ENCODE measurements at regions not wholly inside any gene's neighbourhood (a gene's known extent, or its start where the extent isn't known, plus 50 kb on each side); places are given as distances from the start of the nearest gene placed in this dataset.
"Not testable (repeated sequence)": the region's sequence is repeated elsewhere in the genome, so short reads cannot be mapped to it uniquely, and the experiment has no call there.

DNA sequence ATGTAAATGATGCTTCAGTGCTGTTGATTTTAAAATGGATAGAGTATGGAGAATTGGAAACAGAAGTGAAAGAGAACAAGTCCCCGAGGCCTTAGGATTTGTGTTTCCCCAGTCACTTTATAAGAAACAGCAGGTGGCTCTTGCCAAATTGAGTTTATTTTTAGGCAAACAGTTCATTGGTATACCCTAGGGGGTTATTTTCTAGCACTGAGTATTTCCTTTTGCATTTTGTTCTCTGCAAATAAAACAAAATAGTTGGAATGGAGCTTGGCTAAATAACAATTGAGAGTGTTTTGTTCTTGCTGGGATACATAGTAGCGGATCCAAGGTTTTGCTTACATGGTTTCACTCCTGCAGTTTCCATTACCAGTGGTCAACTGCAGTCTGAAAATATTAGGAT is 591.1 kb upstream of the C16orf82 start:
- no peak overlapping the region for H3K4me3 ChIP-seq (replicated peaks; ENCODE audit: low read depth, low read length)
- TF ChIP-seq, protein P1, sequence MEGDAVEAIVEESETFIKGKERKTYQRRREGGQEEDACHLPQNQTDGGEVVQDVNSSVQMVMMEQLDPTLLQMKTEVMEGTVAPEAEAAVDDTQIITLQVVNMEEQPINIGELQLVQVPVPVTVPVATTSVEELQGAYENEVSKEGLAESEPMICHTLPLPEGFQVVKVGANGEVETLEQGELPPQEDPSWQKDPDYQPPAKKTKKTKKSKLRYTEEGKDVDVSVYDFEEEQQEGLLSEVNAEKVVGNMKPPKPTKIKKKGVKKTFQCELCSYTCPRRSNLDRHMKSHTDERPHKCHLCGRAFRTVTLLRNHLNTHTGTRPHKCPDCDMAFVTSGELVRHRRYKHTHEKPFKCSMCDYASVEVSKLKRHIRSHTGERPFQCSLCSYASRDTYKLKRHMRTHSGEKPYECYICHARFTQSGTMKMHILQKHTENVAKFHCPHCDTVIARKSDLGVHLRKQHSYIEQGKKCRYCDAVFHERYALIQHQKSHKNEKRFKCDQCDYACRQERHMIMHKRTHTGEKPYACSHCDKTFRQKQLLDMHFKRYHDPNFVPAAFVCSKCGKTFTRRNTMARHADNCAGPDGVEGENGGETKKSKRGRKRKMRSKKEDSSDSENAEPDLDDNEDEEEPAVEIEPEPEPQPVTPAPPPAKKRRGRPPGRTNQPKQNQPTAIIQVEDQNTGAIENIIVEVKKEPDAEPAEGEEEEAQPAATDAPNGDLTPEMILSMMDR (IDR thresholded peaks at IDR 0.05; ENCODE audit: low read depth, low read length, missing control alignments): no peak
- DNase-seq (ENCODE audit: extremely low read depth, low read depth): no peak

DNA sequence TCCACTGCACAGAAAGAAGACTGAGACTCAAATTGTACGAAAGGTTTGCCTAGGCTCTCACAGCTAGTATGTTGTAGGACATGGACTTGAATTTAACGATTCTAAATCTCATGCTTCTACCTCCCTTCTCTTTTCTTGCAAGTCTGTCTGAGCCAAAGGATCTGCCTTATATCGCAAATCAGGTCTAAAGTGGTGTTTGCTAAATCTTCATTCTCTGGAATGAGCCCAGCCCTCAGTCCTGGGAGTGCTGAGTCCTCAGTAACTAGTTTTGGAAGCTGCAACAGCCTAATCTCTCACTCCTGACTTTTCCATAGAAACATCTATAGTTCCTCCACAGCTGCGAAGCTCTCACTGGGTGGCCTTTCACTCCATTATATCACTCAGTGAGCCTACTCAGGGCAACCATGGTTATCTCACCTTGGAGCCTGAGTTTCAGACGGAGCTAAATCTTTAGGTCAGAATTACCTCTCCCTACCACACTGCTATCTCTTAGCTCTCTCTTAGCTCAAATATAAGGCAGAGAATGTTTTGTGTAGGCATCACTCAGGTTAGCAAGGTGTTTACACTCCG is 575.5 kb upstream of the C16orf82 start:
- no peak for DNase-seq (ENCODE audit: extremely low read depth, low read depth)
- H3K4me3 ChIP-seq (replicated peaks; ENCODE audit: low read depth, low read length): no peak overlapping the region
- TF ChIP-seq, protein P1 (IDR thresholded peaks at IDR 0.05; ENCODE audit: low read depth, low read length, missing control alignments): no peak

DNA sequence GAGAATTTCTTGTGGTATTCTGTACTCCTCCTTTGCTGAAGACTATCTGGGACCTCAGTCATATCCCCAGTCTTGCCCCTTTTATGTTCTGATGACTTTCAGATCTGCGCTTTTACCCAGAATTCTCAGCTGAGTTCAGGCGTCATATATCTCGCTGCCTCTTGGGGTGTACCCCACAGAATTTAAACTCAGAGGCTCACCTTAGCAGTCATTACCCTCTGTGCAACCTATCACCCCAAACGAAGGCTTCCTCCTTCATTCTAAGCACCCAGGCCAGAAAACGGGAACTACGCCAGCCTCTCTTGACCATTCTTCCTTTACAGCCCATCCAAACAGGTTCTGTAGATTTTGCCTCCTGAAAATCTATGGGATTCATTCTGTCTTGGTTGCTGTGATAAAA is 574.8 kb upstream of the C16orf82 start:
- no peak for DNase-seq (ENCODE audit: extremely low read depth, low read depth)
- no peak overlapping the region for H3K4me3 ChIP-seq (replicated peaks; ENCODE audit: low read depth, low read length)
- TF ChIP-seq, protein P1 (IDR thresholded peaks at IDR 0.05; ENCODE audit: low read depth, low read length, missing control alignments): no peak

DNA sequence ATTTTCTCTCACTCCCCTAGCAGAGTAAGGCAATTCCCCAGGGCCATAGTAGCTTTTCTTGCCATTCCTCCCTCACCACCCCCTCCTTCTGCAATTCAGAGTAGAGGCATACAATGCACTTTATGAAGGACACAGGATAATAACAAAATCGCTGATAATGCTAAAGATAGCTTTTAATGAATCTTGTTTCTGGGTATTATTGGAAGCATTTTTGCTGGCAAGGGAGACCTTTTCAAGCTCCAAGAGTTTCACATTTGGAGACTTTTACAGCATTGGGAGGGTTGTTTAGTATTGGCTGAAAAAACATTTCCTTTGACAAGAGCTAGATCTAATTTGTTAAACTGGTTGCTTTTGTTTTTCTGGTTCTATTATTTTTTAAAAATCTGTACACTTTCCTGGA is 573.0 kb upstream of the C16orf82 start:
- no peak for DNase-seq (ENCODE audit: extremely low read depth, low read depth)
- TF ChIP-seq, protein P1 (IDR thresholded peaks at IDR 0.05; ENCODE audit: low read depth, low read length, missing control alignments): no peak
- H3K4me3 ChIP-seq (replicated peaks; ENCODE audit: low read depth, low read length): no peak overlapping the region

DNA sequence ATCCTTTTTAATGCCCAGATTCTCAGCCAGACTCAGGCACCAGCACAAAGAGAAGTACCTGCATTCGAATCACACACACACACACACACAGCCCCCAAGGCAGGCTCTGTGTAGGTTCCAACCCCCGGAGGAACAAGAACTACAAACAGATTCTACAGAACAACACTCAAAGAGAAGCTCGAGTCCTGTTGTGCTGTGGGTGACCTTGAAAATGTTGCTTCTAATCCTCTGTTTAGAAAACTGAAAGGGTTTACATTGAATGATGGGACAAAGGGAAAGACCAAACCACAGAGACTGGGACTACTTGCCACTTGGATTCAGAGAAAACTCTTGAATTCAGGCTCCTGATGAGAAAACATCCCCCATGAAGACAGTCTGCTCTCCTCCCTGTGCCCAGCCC is 568.8 kb upstream of the C16orf82 start:
- TF ChIP-seq, protein P1 (IDR thresholded peaks at IDR 0.05; ENCODE audit: low read depth, low read length, missing control alignments): no peak

GRCh38 chr16:26500326-26500725 is 566.4 kb upstream of the C16orf82 start:
- no peak for DNase-seq (ENCODE audit: extremely low read depth, low read depth)
- H3K4me3 ChIP-seq (replicated peaks; ENCODE audit: low read depth, low read length): no peak overlapping the region
- TF ChIP-seq, protein P1 (IDR thresholded peaks at IDR 0.05; ENCODE audit: low read depth, low read length, missing control alignments): no peak

More for the DNA sequence above, 568.8 kb upstream of the C16orf82 start:
- no peak for DNase-seq (ENCODE audit: extremely low read depth, low read depth)
- H3K4me3 ChIP-seq (replicated peaks; ENCODE audit: low read depth, low read length): no peak overlapping the region

DNA sequence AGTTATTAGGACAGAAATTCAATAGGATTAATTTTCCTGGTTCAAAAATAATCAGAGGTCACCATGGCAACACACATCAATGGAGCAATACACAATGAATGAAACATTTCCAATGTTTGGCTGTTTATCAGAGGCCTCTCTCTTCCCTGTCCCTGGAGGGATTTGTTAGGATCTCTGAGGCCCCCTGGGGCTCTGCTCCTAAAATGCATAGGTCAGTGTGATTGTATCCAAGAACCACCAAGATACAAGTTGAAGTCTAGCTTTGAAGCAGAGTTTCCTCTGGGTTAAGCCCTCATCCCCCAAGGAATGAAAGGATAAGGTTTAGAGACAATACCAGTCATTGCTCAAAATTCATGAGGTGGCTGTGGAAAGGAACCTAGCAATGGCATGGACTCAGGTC is 561.2 kb upstream of the C16orf82 start:
- TF ChIP-seq, protein P1 (IDR thresholded peaks at IDR 0.05; ENCODE audit: low read depth, low read length, missing control alignments): no peak

DNA sequence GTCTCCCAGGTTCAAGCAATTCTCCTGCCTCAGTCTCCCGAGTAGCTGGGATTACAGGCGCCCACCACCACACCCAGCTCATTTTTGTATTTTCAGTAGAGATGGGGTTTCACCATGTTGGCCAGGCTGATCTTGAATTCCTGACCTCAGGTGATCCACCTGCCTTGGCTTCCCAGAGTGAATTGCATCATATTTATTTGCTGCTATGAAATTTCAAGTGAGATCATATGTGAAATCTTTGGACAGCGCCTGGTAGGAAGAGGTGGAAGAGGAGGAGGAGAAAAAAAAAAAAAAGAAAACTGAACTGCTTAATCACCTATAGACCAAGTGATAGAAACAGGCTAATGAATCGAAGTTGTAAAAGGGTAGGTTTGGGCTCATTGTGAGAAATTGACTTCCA is 557.8 kb upstream of the C16orf82 start:
- not testable (repeated sequence) for DNase-seq (ENCODE audit: extremely low read depth, low read depth); H3K4me3 ChIP-seq (replicated peaks; ENCODE audit: low read depth, low read length)

More for the DNA sequence above, 561.2 kb upstream of the C16orf82 start:
- no peak overlapping the region for H3K4me3 ChIP-seq (replicated peaks; ENCODE audit: low read depth, low read length)
- DNase-seq (ENCODE audit: extremely low read depth, low read depth): no peak

Measured in HFF-Myc (cell line).